ENCODE measurements at regions not wholly inside any gene's neighbourhood (a gene's known extent, or its start where the extent isn't known, plus 50 kb on each side); places are given as distances from the start of the nearest gene placed in this dataset.

- no TSS peak for BruUV-seq (replicated peaks)
- POLR2A ChIA-PET: no interaction called here
- Histone ChIP-seq H2AFZ (ENCODE audit: low read depth, low read length) (no peak overlapping the region), H3K4me1 (ENCODE audit: control insufficient read depth, extremely low read depth, insufficient read depth, low read length) (no peaks in the 10 kb centered on the region), H3K9ac (replicated peaks; ENCODE audit: extremely low read depth, insufficient read depth, low read length) (no peak overlapping the region), H3K79me2 (ENCODE audit: control insufficient read depth, insufficient read depth, low read length) (no peaks in the 10 kb centered on the region), H3K4me3 (replicated peaks in 1 of 3; ENCODE audit: insufficient read depth in 1 of 3, low read depth in 1 of 3, low read length in 3 of 3) (no peak overlapping the region), H3K36me3 (ENCODE audit: control insufficient read depth in 2 of 2, extremely low read depth in 1 of 2, insufficient read depth in 2 of 2, low read length in 2 of 2) (no peaks in the 10 kb centered on the region), H3K9me3 (replicated peaks; ENCODE audit: control insufficient read depth, insufficient read depth, low read length) (no peaks in the 10 kb centered on the region), H3K4me2 (ENCODE audit: insufficient read depth, low read length) (no peak overlapping the region), H3K9me1 (replicated peaks; ENCODE audit: control insufficient read depth, extremely low read depth, insufficient read depth, low read length) (no peaks in the 10 kb centered on the region), H3K27me3 (ENCODE audit: control insufficient read depth in 2 of 2, insufficient read depth in 2 of 2, low read length in 2 of 2) (no peaks in the 10 kb centered on the region), H3K27ac (ENCODE audit: insufficient read depth, low read depth, low read length) (no peak overlapping the region), H4K20me1 (replicated peaks; ENCODE audit: control insufficient read depth, extremely low read depth, insufficient read depth, low read length) (no peaks in the 10 kb centered on the region)
- dilution Hi-C loops (cut with MboI; ENCODE audit: extremely low pct_ligation_motif_present, low sequenced_read_pairs): no loop called here
- intact Hi-C loops (cut with micrococcal nuclease): no loop called here
- no peak for FAIRE-seq
- CTCF ChIA-PET: no interaction called here
- TF ChIP-seq EZH2 (IDR thresholded peaks at IDR 0.05; ENCODE audit: borderline replicate concordance, low read depth, low read length, severe bottlenecking): no peak
- TF ChIP-seq POLR2A (IDR thresholded peaks at IDR 0.05; ENCODE audit: low read depth, low read length): no peak
- no peak for TF ChIP-seq GATA2 (IDR thresholded peaks at IDR 0.05; ENCODE audit: insufficient read depth, insufficient read length, low read depth, low read length)
- no peak for DNase-seq (ENCODE audit: low read depth, low spot score)
These were observed 651.0 kb upstream of the ARPP21 start for GRCh38 chr3:34988296-34988695.

GRCh38 chr3:34995796-34996430 is 643.4 kb upstream of the ARPP21 start:
- no peak overlapping the region for H3K4me3 ChIP-seq (replicated peaks in 1 of 3; ENCODE audit: insufficient read depth in 1 of 3, low read depth in 1 of 3, low read length in 3 of 3)
- intact Hi-C loops (cut with micrococcal nuclease): no loop called here
- no peaks in the 10 kb centered on the region for H3K9me1 ChIP-seq (replicated peaks; ENCODE audit: control insufficient read depth, extremely low read depth, insufficient read depth, low read length)
- FAIRE-seq (no peak), DNase-seq (ENCODE audit: low read depth, low spot score) (no peak)
- no TSS peak for BruUV-seq (replicated peaks)
- dilution Hi-C loops (cut with MboI; ENCODE audit: extremely low pct_ligation_motif_present, low sequenced_read_pairs): no loop called here
- no peaks in the 10 kb centered on the region for H3K27me3 ChIP-seq (ENCODE audit: control insufficient read depth in 2 of 2, insufficient read depth in 2 of 2, low read length in 2 of 2)
- TF ChIP-seq MYC (IDR thresholded peaks at IDR 0.05; ENCODE audit: low read depth, low read length) (no peak), CTCF (IDR thresholded peaks at IDR 0.05; ENCODE audit: extremely low read depth in 1 of 2, insufficient read depth in 1 of 2, low read depth in 1 of 2, low read length in 2 of 2) (no peak), GATA2 (IDR thresholded peaks at IDR 0.05; ENCODE audit: insufficient read depth, insufficient read length, low read depth, low read length) (no peak), POLR2AphosphoS5 (IDR thresholded peaks at IDR 0.05; ENCODE audit: insufficient read depth, low read depth, low read length) (no peak), JUN (IDR thresholded peaks at IDR 0.05; ENCODE audit: borderline replicate concordance, insufficient read depth, insufficient read length, low read depth) (no peak)
- no peak overlapping the region for H3K9ac ChIP-seq (replicated peaks; ENCODE audit: extremely low read depth, insufficient read depth, low read length)
- no peaks in the 10 kb centered on the region for H3K36me3 ChIP-seq (ENCODE audit: control insufficient read depth in 2 of 2, extremely low read depth in 1 of 2, insufficient read depth in 2 of 2, low read length in 2 of 2)
- CTCF ChIA-PET: no interaction called here
- no peaks in the 10 kb centered on the region for H3K79me2 ChIP-seq (ENCODE audit: control insufficient read depth, insufficient read depth, low read length)
- no peak overlapping the region for H3K4me2 ChIP-seq (ENCODE audit: insufficient read depth, low read length)
- no peak overlapping the region for H2AFZ ChIP-seq (ENCODE audit: low read depth, low read length)
- no peaks in the 10 kb centered on the region for H3K4me1 ChIP-seq (ENCODE audit: control insufficient read depth, extremely low read depth, insufficient read depth, low read length)
- H4K20me1 ChIP-seq (replicated peaks; ENCODE audit: control insufficient read depth, extremely low read depth, insufficient read depth, low read length): no peaks in the 10 kb centered on the region
- H3K27ac ChIP-seq (ENCODE audit: insufficient read depth, low read depth, low read length): no peak overlapping the region
- no peaks in the 10 kb centered on the region for H3K9me3 ChIP-seq (replicated peaks; ENCODE audit: control insufficient read depth, insufficient read depth, low read length)
- POLR2A ChIA-PET: no interaction called here

Measured in endothelial cell of umbilical vein (primary cell).